ENCODE measurements at regions not wholly inside any gene's neighbourhood (a gene's known extent, or its start where the extent isn't known, plus 50 kb on each side); places are given as distances from the start of the nearest gene placed in this dataset.

DNA sequence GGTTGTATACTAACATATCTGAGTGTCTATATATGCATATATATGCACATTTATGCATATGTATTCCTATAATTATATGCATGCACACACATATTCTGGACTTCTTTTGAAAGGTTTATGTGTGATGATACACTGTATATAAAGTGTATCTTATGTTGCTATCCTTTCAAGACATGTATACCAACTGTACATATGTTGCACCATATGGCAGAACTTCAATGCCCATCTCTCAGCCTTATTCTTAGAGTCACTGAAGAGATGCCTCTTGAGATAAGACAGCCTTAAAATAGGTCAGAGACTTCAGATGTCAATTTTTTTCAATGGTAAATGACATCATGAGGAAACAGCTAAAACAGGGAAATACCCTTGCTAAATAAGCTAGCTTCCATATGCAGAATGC, 461.4 kb downstream of the SPATA31D1 start:
- H3K9me2 ChIP-seq (replicated peaks; ENCODE audit: control insufficient read depth, low read length): no peaks in the 10 kb centered on the region
- H3K79me2 ChIP-seq (ENCODE audit: control insufficient read depth, low read length): no peaks in the 10 kb centered on the region
- H3K4me1 ChIP-seq (ENCODE audit: control insufficient read depth, low read length): no peaks in the 10 kb centered on the region
- H3K27me3 ChIP-seq (ENCODE audit: control insufficient read depth, low read length): no peaks in the 10 kb centered on the region
- no peaks in the 10 kb centered on the region for H4K20me1 ChIP-seq (ENCODE audit: control insufficient read depth, insufficient read depth, low read depth, low read length)
- H3K36me3 ChIP-seq (ENCODE audit: control insufficient read depth, low read length): no peaks in the 10 kb centered on the region
- H3F3A ChIP-seq (ENCODE audit: control insufficient read depth, insufficient read depth): no peaks in the 10 kb centered on the region
- no peak overlapping the region for H3K4me2 ChIP-seq (ENCODE audit: low read length)
- no peaks in the 10 kb centered on the region for H3K9me3 ChIP-seq (ENCODE audit: control insufficient read depth, insufficient read depth, low read length)
- no peak overlapping the region for H3K4me3 ChIP-seq (ENCODE audit: low read length)
- H3K27ac ChIP-seq (ENCODE audit: low read depth, low read length): no peak overlapping the region
- TF ChIP-seq EZH2phosphoT487 (IDR thresholded peaks at IDR 0.05; ENCODE audit: borderline replicate concordance, low read length): no peak
- TF ChIP-seq, protein P1, sequence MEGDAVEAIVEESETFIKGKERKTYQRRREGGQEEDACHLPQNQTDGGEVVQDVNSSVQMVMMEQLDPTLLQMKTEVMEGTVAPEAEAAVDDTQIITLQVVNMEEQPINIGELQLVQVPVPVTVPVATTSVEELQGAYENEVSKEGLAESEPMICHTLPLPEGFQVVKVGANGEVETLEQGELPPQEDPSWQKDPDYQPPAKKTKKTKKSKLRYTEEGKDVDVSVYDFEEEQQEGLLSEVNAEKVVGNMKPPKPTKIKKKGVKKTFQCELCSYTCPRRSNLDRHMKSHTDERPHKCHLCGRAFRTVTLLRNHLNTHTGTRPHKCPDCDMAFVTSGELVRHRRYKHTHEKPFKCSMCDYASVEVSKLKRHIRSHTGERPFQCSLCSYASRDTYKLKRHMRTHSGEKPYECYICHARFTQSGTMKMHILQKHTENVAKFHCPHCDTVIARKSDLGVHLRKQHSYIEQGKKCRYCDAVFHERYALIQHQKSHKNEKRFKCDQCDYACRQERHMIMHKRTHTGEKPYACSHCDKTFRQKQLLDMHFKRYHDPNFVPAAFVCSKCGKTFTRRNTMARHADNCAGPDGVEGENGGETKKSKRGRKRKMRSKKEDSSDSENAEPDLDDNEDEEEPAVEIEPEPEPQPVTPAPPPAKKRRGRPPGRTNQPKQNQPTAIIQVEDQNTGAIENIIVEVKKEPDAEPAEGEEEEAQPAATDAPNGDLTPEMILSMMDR (IDR thresholded peaks at IDR 0.05; ENCODE audit: low read depth, low read length, poor library complexity, severe bottlenecking): no peak

DNA sequence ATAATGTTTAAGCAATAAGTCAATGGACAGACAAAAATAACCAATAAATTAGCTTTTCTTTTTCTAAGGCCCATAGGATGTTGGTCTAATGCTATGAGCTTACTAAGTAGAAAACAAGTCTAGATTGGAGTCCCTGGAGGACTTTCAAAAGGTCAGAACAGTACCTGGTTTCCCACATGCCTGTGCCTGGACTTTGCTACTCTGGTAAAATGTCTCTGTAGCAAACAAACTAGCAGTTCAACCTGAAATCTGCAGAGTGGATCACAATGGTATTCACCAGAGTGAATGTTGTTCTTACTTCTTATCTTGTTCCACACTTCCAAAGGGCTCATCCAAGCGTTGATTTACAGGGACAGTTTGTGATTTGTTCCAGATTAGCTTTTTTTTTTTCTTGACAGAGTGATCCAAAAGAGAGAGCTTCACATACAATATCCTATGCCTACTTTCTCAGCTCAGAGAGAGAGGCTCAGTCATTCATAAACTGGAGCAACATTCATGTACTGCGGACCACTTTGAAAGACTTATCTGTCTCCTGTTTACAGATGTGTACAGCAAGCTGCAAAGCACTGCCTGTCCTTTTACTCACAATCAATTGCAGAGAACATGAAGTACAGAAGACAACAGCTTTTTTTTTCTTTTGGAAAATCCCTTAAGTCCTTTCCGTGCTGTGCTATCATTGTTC, 466.1 kb downstream of the SPATA31D1 start:
- Histone ChIP-seq H3K4me3 (ENCODE audit: low read length) (no peak overlapping the region), H3K79me2 (ENCODE audit: control insufficient read depth, low read length) (no peaks in the 10 kb centered on the region), H3K9me3 (ENCODE audit: control insufficient read depth, insufficient read depth, low read length) (no peaks in the 10 kb centered on the region), H3K9me2 (replicated peaks; ENCODE audit: control insufficient read depth, low read length) (no peaks in the 10 kb centered on the region), H3K27me3 (ENCODE audit: control insufficient read depth, low read length) (no peaks in the 10 kb centered on the region), H3K4me1 (ENCODE audit: control insufficient read depth, low read length) (no peaks in the 10 kb centered on the region), H3K36me3 (ENCODE audit: control insufficient read depth, low read length) (no peaks in the 10 kb centered on the region), H4K20me1 (ENCODE audit: control insufficient read depth, insufficient read depth, low read depth, low read length) (no peaks in the 10 kb centered on the region), H3F3A (ENCODE audit: control insufficient read depth, insufficient read depth) (no peaks in the 10 kb centered on the region), H3K4me2 (ENCODE audit: low read length) (no peak overlapping the region), H3K27ac (ENCODE audit: low read depth, low read length) (no peak overlapping the region)
- TF ChIP-seq, protein P1 (IDR thresholded peaks at IDR 0.05; ENCODE audit: low read depth, low read length, poor library complexity, severe bottlenecking): no peak
- no peak for TF ChIP-seq EZH2phosphoT487 (IDR thresholded peaks at IDR 0.05; ENCODE audit: borderline replicate concordance, low read length)

DNA sequence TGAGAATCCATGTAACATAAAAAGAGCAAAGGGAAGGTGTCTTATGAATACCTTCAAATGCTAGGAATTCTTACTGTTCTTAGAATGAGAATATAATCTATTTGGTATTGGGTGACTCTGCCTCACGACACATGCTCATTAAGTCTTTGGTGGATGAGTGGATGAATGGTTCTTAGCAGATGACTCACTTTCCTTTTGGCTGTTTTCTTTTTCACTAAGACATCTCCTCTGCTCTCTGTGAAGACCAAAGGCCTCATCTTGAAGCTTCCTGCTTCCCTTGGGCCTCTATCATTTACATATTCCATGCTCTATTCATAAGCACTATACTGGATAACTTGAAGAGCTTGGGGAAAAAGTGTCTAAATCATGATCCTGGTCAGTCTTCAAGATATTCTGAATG, 468.1 kb downstream of the SPATA31D1 start:
- Histone ChIP-seq H3K4me1 (ENCODE audit: control insufficient read depth, low read length) (no peaks in the 10 kb centered on the region), H3K27me3 (ENCODE audit: control insufficient read depth, low read length) (no peaks in the 10 kb centered on the region), H4K20me1 (ENCODE audit: control insufficient read depth, insufficient read depth, low read depth, low read length) (no peaks in the 10 kb centered on the region), H3K27ac (ENCODE audit: low read depth, low read length) (no peak overlapping the region), H3K4me2 (ENCODE audit: low read length) (no peak overlapping the region), H3K79me2 (ENCODE audit: control insufficient read depth, low read length) (no peaks in the 10 kb centered on the region), H3K36me3 (ENCODE audit: control insufficient read depth, low read length) (no peaks in the 10 kb centered on the region), H3K9me3 (ENCODE audit: control insufficient read depth, insufficient read depth, low read length) (no peaks in the 10 kb centered on the region), H3K9me2 (replicated peaks; ENCODE audit: control insufficient read depth, low read length) (no peaks in the 10 kb centered on the region), H3F3A (ENCODE audit: control insufficient read depth, insufficient read depth) (no peaks in the 10 kb centered on the region), H3K4me3 (ENCODE audit: low read length) (no peak overlapping the region)
- no peak for TF ChIP-seq EZH2phosphoT487 (IDR thresholded peaks at IDR 0.05; ENCODE audit: borderline replicate concordance, low read length)
- TF ChIP-seq, protein P1 (IDR thresholded peaks at IDR 0.05; ENCODE audit: low read depth, low read length, poor library complexity, severe bottlenecking): no peak

Data from DOHH2 (cell line).